OCI-LY1 (cell line): ENCODE measurements at regions not wholly inside any gene's neighbourhood (a gene's known extent, or its start where the extent isn't known, plus 50 kb on each side); places are given as distances from the start of the nearest gene placed in this dataset.

Source experiments
- H2AFZ ChIP-seq: fragments of 200-600 bp; sonication (generic), shearing (Covaris generic); 2 replicates; pipeline ENCODE4 v1.6.0; 2014; ENCODE audit warnings: antibody characterized with exemption, mild to moderate bottlenecking, low read length
- H3F3A ChIP-seq: fragments of 200-600 bp; sonication (generic), shearing (Covaris generic); 2 replicates; pipeline ENCODE4 v1.6.0; 2014; ENCODE audit warnings: mild to moderate bottlenecking, antibody characterized with exemption, low read length, moderate library complexity; ENCODE audit not compliant: insufficient read depth
- H3K27ac ChIP-seq: fragments of 200-600 bp; sonication (generic); 2 replicates; pipeline ENCODE4 v1.5.1; 2014; ENCODE audit warnings: low read length, mixed run types, mild to moderate bottlenecking, low read depth; ENCODE audit not compliant: poor library complexity, severe bottlenecking
- H3K27me3 ChIP-seq: fragments of 200-600 bp; sonication (generic); 2 replicates; pipeline ENCODE4 v1.6.0; 2014; ENCODE audit warnings: antibody characterized with exemption, mild to moderate bottlenecking, low read length, moderate library complexity; ENCODE audit not compliant: insufficient read depth
- H3K36me3 ChIP-seq: fragments of 200-600 bp; sonication (generic); 2 replicates; pipeline ENCODE4 v1.6.1; 2014; ENCODE audit warnings: mild to moderate bottlenecking, antibody characterized with exemption, low read length, moderate library complexity, mixed read lengths; ENCODE audit not compliant: insufficient read depth
- H3K4me1 ChIP-seq: fragments of 200-600 bp; sonication (generic); 2 replicates; pipeline ENCODE4 v1.5.1; 2014; ENCODE audit warnings: mild to moderate bottlenecking, low read length, moderate library complexity; ENCODE audit not compliant: insufficient read depth, severe bottlenecking
- H3K4me2 ChIP-seq: fragments of 200-600 bp; sonication (generic), shearing (Covaris generic); 2 replicates; pipeline ENCODE4 v1.6.1; 2014; ENCODE audit warnings: low read length
- H3K4me3 ChIP-seq: fragments of 200-600 bp; sonication (generic); 2 replicates; pipeline ENCODE4 v1.5.1; 2014; ENCODE audit warnings: low read length, low read depth, mild to moderate bottlenecking, mixed read lengths; ENCODE audit not compliant: poor library complexity, severe bottlenecking
- H3K79me2 ChIP-seq: fragments of 200-600 bp; shearing (Covaris generic); 2 replicates; pipeline ENCODE4 v1.6.1; 2016; ENCODE audit warnings: mixed run types, low read length, mixed read lengths; ENCODE audit not compliant: insufficient read depth
- H3K9ac ChIP-seq: fragments of 200-600 bp; sonication (generic), shearing (Covaris generic); 2 replicates; pipeline ENCODE4 v1.6.1; 2014; ENCODE audit warnings: mild to moderate bottlenecking, low read length, mixed read lengths
- H3K9me2 ChIP-seq: fragments of 200-600 bp; sonication (generic), shearing (Covaris generic); 2 replicates; pipeline ENCODE4 v1.6.1; 2014; ENCODE audit warnings: low read depth, mild to moderate bottlenecking, low read length, mixed read lengths
- H3K9me3 ChIP-seq: fragments of 200-600 bp; shearing (Covaris generic); 2 replicates; pipeline ENCODE4 v1.6.1; 2014; ENCODE audit warnings: low read length, mixed read lengths
- H4K20me1 ChIP-seq: fragments of 200-600 bp; sonication (generic), shearing (Covaris generic); 2 replicates; pipeline ENCODE4 v1.6.0; 2016; ENCODE audit warnings: mild to moderate bottlenecking, low read length; ENCODE audit not compliant: insufficient read depth
- CTCF ChIP-seq: fragments of 200-600 bp; sonication (generic), shearing (Covaris generic); IDR thresholded peaks from 2 replicates; pipeline ENCODE4 v1.5.1; 2017; ENCODE audit warnings: mild to moderate bottlenecking, antibody characterized with exemption, low read length, moderate library complexity, mixed read lengths
- EZH2 ChIP-seq: fragments of 200-600 bp; sonication (generic), shearing (Covaris generic); IDR thresholded peaks from 2 replicates; pipeline ENCODE4 v1.8.0; 2017; ENCODE audit warnings: borderline replicate concordance, mixed run types, mild to moderate bottlenecking, antibody characterized with exemption, low read length, moderate library complexity, mixed read lengths

GRCh38 chr4:145427991-145428390, 53.7 kb upstream of the SMAD1 start:
- peaks cover 6% of the 10 kb centered on the region for H3K4me1 ChIP-seq
- H3K4me3 ChIP-seq: no peak overlapping the region
- H4K20me1 ChIP-seq: no peaks in the 10 kb centered on the region
- no peak overlapping the region for H3K9ac ChIP-seq
- no peak overlapping the region for H2AFZ ChIP-seq
- H3K9me2 ChIP-seq: no peaks in the 10 kb centered on the region
- no peak overlapping the region for H3K27ac ChIP-seq
- H3K4me2 ChIP-seq: no peak overlapping the region
- no peaks in the 10 kb centered on the region for H3K27me3 ChIP-seq
- TF ChIP-seq CTCF: no peak
- no peak for TF ChIP-seq EZH2
- no peaks in the 10 kb centered on the region for H3K79me2 ChIP-seq
- no peaks in the 10 kb centered on the region for H3K36me3 ChIP-seq
- no peaks in the 10 kb centered on the region for H3F3A ChIP-seq
- peaks cover 9% of the 10 kb centered on the region; the same call in 1 of the 2 replicates for H3K9me3 ChIP-seq

- no peak overlapping the region for H2AFZ ChIP-seq
- no peaks in the 10 kb centered on the region for H3K27me3 ChIP-seq
- H3K36me3 ChIP-seq: no peaks in the 10 kb centered on the region
- no peak overlapping the region for H3K9ac ChIP-seq
- no peak overlapping the region for H3K4me3 ChIP-seq
- peaks cover 9% of the 10 kb centered on the region; the same call in 1 of the 2 replicates for H3K9me3 ChIP-seq
- no peak overlapping the region for H3K27ac ChIP-seq
- TF ChIP-seq EZH2 (no peak), CTCF (no peak)
- no peaks in the 10 kb centered on the region for H3K9me2 ChIP-seq
- H4K20me1 ChIP-seq: no peaks in the 10 kb centered on the region
- no peak overlapping the region for H3K4me2 ChIP-seq
- no peaks in the 10 kb centered on the region for H3K79me2 ChIP-seq
- H3K4me1 ChIP-seq: peaks cover 6% of the 10 kb centered on the region
- H3F3A ChIP-seq: no peaks in the 10 kb centered on the region
These were observed 54.4 kb upstream of the SMAD1 start for GRCh38 chr4:145427221-145427620.

- Histone ChIP-seq H3K79me2 (no peaks in the 10 kb centered on the region), H3K36me3 (no peaks in the 10 kb centered on the region), H3K4me2 (no peak overlapping the region), H3K9me3 (peaks cover 9% of the 10 kb centered on the region; the same call in 1 of the 2 replicates), H4K20me1 (no peaks in the 10 kb centered on the region), H3K9me2 (no peaks in the 10 kb centered on the region), H2AFZ (no peak overlapping the region), H3K4me1 (peaks cover 13% of the 10 kb centered on the region), H3K9ac (no peak overlapping the region), H3K4me3 (no peak overlapping the region), H3K27ac (no peak overlapping the region), H3F3A (no peaks in the 10 kb centered on the region), H3K27me3 (no peaks in the 10 kb centered on the region)
- TF ChIP-seq CTCF: no peak
- no peak for TF ChIP-seq EZH2
These were observed 58.5 kb upstream of the SMAD1 start for GRCh38 chr4:145423017-145423708.
